Kidney (tissue), 13 donors: ENCODE measurements at regions not wholly inside any gene's neighbourhood (a gene's known extent, or its start where the extent isn't known, plus 50 kb on each side); places are given as distances from the start of the nearest gene placed in this dataset.

Experiments used
- DNase-seq, 5 donors: peaks; one replicate each; pipeline ENCODE4 v3.0.0-alpha.2; 2013 to 2020
- FAIRE-seq: peaks from 2 replicates; lab custom pipeline; 2012; peaks lifted over from hg19 to GRCh38; lab: Jason Lieb, UNC
- H3K27ac ChIP-seq, 2 donors: one replicate each; pipeline ENCODE4 v1.7.0; 2013; ENCODE audit warnings: low read depth in 2 of 2, low read length in 2 of 2, inconsistent platforms in 1 of 2
- H3K27me3 ChIP-seq: one replicate; pipeline ENCODE4 v1.7.1; 2013; ENCODE audit warnings: low read length, inconsistent platforms; ENCODE audit not compliant: control insufficient read depth, insufficient read depth
- H3K36me3 ChIP-seq, 3 donors: one replicate each; pipeline versions ENCODE4 v1.7.0 to v1.7.1; 2013; ENCODE audit warnings: low read length in 3 of 3, control low read depth in 1 of 3, inconsistent platforms in 1 of 3; ENCODE audit not compliant: insufficient read depth in 3 of 3, control insufficient read depth in 2 of 3
- H3K4me1 ChIP-seq, 3 donors: one replicate each; pipeline versions ENCODE4 v1.7.0 to v1.7.1; 2013; ENCODE audit warnings: low read length in 3 of 3, inconsistent platforms in 1 of 3, low read depth in 1 of 3; ENCODE audit not compliant: control insufficient read depth in 2 of 3, insufficient read depth in 2 of 3
- H3K4me3 ChIP-seq, 3 donors: one replicate each; pipeline versions ENCODE4 v1.7.0 to v1.8.1; 2013; ENCODE audit warnings: low read length in 3 of 3, control low read depth in 1 of 3, inconsistent platforms in 1 of 3
- H3K9ac ChIP-seq, 3 donors: one replicate each; pipeline versions ENCODE4 v1.7.0 to v1.7.1; 2013; ENCODE audit warnings: low read length in 3 of 3, control low read depth in 1 of 3, inconsistent platforms in 1 of 3
- H3K9me3 ChIP-seq, 3 donors: one replicate each; pipeline versions ENCODE4 v1.7.0 to v1.7.1; 2013; ENCODE audit warnings: low read length in 3 of 3, control low read depth in 1 of 3, inconsistent platforms in 1 of 3; ENCODE audit not compliant: control insufficient read depth in 2 of 3, insufficient read depth in 1 of 3
- intact Hi-C: fragments of 100-400 bp; cut with DNase I; formaldehyde crosslinking; loops from one replicate; pipeline ENCODE4 v1.11.1; 2022
- TF ChIP-seq, protein P1 (sequence below): IDR thresholded peaks from 3 replicates; pipeline ENCODE4 v1.5.1; 2012; ENCODE audit warnings: mild to moderate bottlenecking, moderate library complexity, borderline replicate concordance; ENCODE audit not compliant: insufficient read depth; ENCODE audit errors: extremely low read depth
- donor health status: control.
- donor health status: control.
- donor health status: control.
- donor health status: control.
- donor health status: control.
- donor health status: DM: yes; HTN: yes; CAD: no.
- donor health status: Normal renal cell carcinoma (clear cell type).

DNA sequence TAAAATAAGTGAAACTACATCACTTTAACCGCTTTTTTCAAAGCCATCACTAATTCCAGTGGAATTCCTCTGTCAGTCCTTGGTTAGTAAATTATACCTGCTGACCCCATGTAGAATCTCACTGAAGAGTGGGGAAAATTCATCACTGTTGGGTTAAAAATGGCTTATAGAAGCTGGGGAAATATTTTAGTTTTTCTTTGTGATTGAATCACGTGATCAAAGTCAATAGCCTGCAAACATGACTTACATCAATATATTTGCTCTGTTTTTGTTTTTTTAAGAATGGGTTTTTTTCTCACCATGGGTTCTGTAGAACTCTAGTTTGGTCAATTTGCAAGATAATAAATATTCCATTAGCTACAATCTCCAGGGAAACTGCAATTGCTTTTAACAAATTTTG lies 445.2 kb upstream of the FAM47C start:
- H3K9ac ChIP-seq, result no peak overlapping the region
- H3K4me1 ChIP-seq, result no peaks in the 10 kb centered on the region
- no peaks in the 10 kb centered on the region for H3K27me3 ChIP-seq
- no peak overlapping the region for H3K4me3 ChIP-seq
- no peak overlapping the region for H3K27ac ChIP-seq
- DNase-seq, result no peak
- H3K9me3 ChIP-seq, result no peaks in the 10 kb centered on the region
- TF ChIP-seq, protein P1, sequence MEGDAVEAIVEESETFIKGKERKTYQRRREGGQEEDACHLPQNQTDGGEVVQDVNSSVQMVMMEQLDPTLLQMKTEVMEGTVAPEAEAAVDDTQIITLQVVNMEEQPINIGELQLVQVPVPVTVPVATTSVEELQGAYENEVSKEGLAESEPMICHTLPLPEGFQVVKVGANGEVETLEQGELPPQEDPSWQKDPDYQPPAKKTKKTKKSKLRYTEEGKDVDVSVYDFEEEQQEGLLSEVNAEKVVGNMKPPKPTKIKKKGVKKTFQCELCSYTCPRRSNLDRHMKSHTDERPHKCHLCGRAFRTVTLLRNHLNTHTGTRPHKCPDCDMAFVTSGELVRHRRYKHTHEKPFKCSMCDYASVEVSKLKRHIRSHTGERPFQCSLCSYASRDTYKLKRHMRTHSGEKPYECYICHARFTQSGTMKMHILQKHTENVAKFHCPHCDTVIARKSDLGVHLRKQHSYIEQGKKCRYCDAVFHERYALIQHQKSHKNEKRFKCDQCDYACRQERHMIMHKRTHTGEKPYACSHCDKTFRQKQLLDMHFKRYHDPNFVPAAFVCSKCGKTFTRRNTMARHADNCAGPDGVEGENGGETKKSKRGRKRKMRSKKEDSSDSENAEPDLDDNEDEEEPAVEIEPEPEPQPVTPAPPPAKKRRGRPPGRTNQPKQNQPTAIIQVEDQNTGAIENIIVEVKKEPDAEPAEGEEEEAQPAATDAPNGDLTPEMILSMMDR, result no peak
- intact Hi-C loops, result no loop called here
- no peak for FAIRE-seq
- H3K36me3 ChIP-seq, result no peaks in the 10 kb centered on the region

GRCh38 chrX:36568946-36569345 lies 439.2 kb upstream of the FAM47C start:
- no peaks in the 10 kb centered on the region for H3K27me3 ChIP-seq
- no peaks in the 10 kb centered on the region for H3K4me1 ChIP-seq
- TF ChIP-seq, protein P1, result no peak
- no peaks in the 10 kb centered on the region for H3K9me3 ChIP-seq
- no peak overlapping the region for H3K4me3 ChIP-seq
- DNase-seq, result no peak
- intact Hi-C loops, result no loop called here
- H3K36me3 ChIP-seq, result no peaks in the 10 kb centered on the region
- no peak overlapping the region for H3K9ac ChIP-seq
- no peak overlapping the region for H3K27ac ChIP-seq
- FAIRE-seq, result no peak

- no peak overlapping the region for H3K4me3 ChIP-seq
- H3K4me1 ChIP-seq, result no peaks in the 10 kb centered on the region
- FAIRE-seq (no peak), DNase-seq (no peak)
- intact Hi-C loops, result no loop called here
- no peak overlapping the region for H3K9ac ChIP-seq
- H3K27me3 ChIP-seq, result no peaks in the 10 kb centered on the region
- no peak overlapping the region for H3K27ac ChIP-seq
- no peaks in the 10 kb centered on the region for H3K36me3 ChIP-seq
- H3K9me3 ChIP-seq, result no peaks in the 10 kb centered on the region
- TF ChIP-seq, protein P1, result no peak
These were observed 434.4 kb upstream of the FAM47C start for GRCh38 chrX:36573720-36574119.

DNA sequence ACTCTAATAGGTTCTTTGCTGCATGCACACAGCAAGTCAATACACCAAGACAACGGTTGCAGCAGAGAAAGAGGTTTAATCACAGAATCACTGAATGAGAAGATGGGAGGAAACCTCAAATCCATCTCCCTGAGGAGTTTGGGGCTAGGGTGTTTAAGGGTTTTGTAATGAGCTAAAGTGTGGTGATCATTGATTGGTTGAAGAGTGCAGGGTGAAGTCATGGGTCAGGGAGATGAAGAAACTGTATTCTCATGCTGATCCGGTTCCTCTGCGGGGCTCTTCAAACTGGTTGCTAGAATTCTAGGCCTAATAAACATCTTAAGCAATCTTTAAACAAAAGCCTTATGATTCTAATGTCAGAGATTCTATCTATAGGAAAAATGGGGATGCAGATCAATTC lies 432.5 kb upstream of the FAM47C start:
- FAIRE-seq, result no peak
- TF ChIP-seq, protein P1, result no peak
- Histone ChIP-seq H3K27ac (no peak overlapping the region), H3K9ac (no peak overlapping the region), H3K9me3 (no peaks in the 10 kb centered on the region), H3K4me1 (no peaks in the 10 kb centered on the region), H3K27me3 (no peaks in the 10 kb centered on the region), H3K36me3 (no peaks in the 10 kb centered on the region), H3K4me3 (no peak overlapping the region)
- intact Hi-C loops, result no loop called here
- DNase-seq, result no peak
